T-helper 2 cell (primary cell): ENCODE measurements at regions not wholly inside any gene's neighbourhood (a gene's known extent, or its start where the extent isn't known, plus 50 kb on each side); places are given as distances from the start of the nearest gene placed in this dataset.

Experiments
- DNase-seq, 5 experiments: peaks; one replicate each; pipeline versions ENCODE4 v3.0.0 to v3.0.0-alpha.2; 2012 to 2022

GRCh38 chr14:101069228-101069549 is 165.7 kb upstream of the RTL1 start:
- no peak for DNase-seq

- no peak for DNase-seq
These were observed 166.3 kb upstream of the RTL1 start for GRCh38 chr14:101069666-101070362.

- no peak for DNase-seq
These were observed 167.3 kb upstream of the RTL1 start for GRCh38 chr14:101070540-101071492.

GRCh38 chr14:101071493-101071906 is 168.0 kb upstream of the RTL1 start:
- DNase-seq = no peak

- no peak for DNase-seq
These were observed 168.5 kb upstream of the RTL1 start for GRCh38 chr14:101072070-101072469.

GRCh38 chr14:101072531-101072930 is 169.0 kb upstream of the RTL1 start:
- no peak for DNase-seq

- DNase-seq = no peak
These were observed 169.5 kb upstream of the RTL1 start for GRCh38 chr14:101072945-101073597.

GRCh38 chr14:101073598-101073965 is 170.1 kb upstream of the RTL1 start:
- no peak for DNase-seq

GRCh38 chr14:101074196-101075024 is 170.9 kb upstream of the RTL1 start:
- no peak for DNase-seq

- no peak for DNase-seq
These were observed 171.7 kb upstream of the RTL1 start for GRCh38 chr14:101075025-101075800.

- no peak for DNase-seq
These were observed 172.4 kb upstream of the RTL1 start for GRCh38 chr14:101075801-101076413.

- DNase-seq = no peak
These were observed 173.1 kb upstream of the RTL1 start for GRCh38 chr14:101076451-101077198.

- no peak for DNase-seq
These were observed 174.1 kb upstream of the RTL1 start for GRCh38 chr14:101077481-101078074.

GRCh38 chr14:101078170-101078891 is 174.8 kb upstream of the RTL1 start:
- DNase-seq = no peak

- no peak for DNase-seq
These were observed 175.3 kb upstream of the RTL1 start for GRCh38 chr14:101078892-101079221.

- DNase-seq = no peak
These were observed 177.5 kb upstream of the RTL1 start for GRCh38 chr14:101080922-101081593.

- no peak for DNase-seq
These were observed 178.5 kb upstream of the RTL1 start for GRCh38 chr14:101082036-101082435.

GRCh38 chr14:101082436-101083384 is 179.2 kb upstream of the RTL1 start:
- no peak for DNase-seq
